MM.1S (cell line): ENCODE measurements at regions not wholly inside any gene's neighbourhood (a gene's known extent, or its start where the extent isn't known, plus 50 kb on each side); places are given as distances from the start of the nearest gene placed in this dataset.

Experiments used
- CTCF ChIP-seq: fragments of 300-600 bp; sonication (generic); IDR thresholded peaks from 2 replicates; pipeline ENCODE4 v1.5.1; 2016; ENCODE audit warnings: antibody characterized with exemption, low read length, mixed read lengths
- EZH2 ChIP-seq: fragments of 300-600 bp; sonication (generic); optimal IDR thresholded peaks from 2 replicates; pipeline ENCODE3; 2017; ENCODE audit warnings: low read depth, mild to moderate bottlenecking, antibody characterized with exemption, low read length, mixed read lengths
- EZH2phosphoT487 ChIP-seq: fragments of 300-600 bp; sonication (generic); IDR thresholded peaks from 2 replicates; pipeline ENCODE4 v1.6.1; 2018; ENCODE audit warnings: antibody characterized with exemption, low read length

- TF ChIP-seq CTCF (no peak), EZH2 (no peak), EZH2phosphoT487 (no peak)
Observed at GRCh38 chr11:116438651-116439360, 334.0 kb downstream of the BUD13 start.
